ENCODE measurements at regions not wholly inside any gene's neighbourhood (a gene's known extent, or its start where the extent isn't known, plus 50 kb on each side); places are given as distances from the start of the nearest gene placed in this dataset.

- no peak for TF ChIP-seq CEBPB (IDR thresholded peaks at IDR 0.05; ENCODE audit: low read depth)
- TF ChIP-seq CTCF (IDR thresholded peaks at IDR 0.05 in 2 of 3, conservative IDR thresholded peaks at IDR 0.05 in 1 of 3; ENCODE audit: borderline replicate concordance in 1 of 3, insufficient read depth in 1 of 3, low read depth in 2 of 3, low read length in 2 of 3), result no peak
- TF ChIP-seq SP1 (IDR thresholded peaks at IDR 0.05; ENCODE audit: low read depth), result no peak
- TF ChIP-seq EZH2phosphoT487 (IDR thresholded peaks at IDR 0.05; ENCODE audit: borderline replicate concordance), result no peak
- no peak for TF ChIP-seq POLR2AphosphoS5 (IDR thresholded peaks at IDR 0.05; ENCODE audit: low read depth, low read length)
- no peak for TF ChIP-seq POLR2A (IDR thresholded peaks at IDR 0.05; ENCODE audit: borderline replicate concordance, extremely low read depth, insufficient read depth, insufficient read length)
- TF ChIP-seq, protein P1, sequence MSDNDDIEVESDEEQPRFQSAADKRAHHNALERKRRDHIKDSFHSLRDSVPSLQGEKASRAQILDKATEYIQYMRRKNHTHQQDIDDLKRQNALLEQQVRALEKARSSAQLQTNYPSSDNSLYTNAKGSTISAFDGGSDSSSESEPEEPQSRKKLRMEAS (IDR thresholded peaks at IDR 0.05), result no peak
Observed at GRCh38 chrX:139044680-139045079, 333.2 kb upstream of the FGF13 start.

All from HCT116 (cell line).